ENCODE measurements at regions not wholly inside any gene's neighbourhood (a gene's known extent, or its start where the extent isn't known, plus 50 kb on each side); places are given as distances from the start of the nearest gene placed in this dataset.

DNA sequence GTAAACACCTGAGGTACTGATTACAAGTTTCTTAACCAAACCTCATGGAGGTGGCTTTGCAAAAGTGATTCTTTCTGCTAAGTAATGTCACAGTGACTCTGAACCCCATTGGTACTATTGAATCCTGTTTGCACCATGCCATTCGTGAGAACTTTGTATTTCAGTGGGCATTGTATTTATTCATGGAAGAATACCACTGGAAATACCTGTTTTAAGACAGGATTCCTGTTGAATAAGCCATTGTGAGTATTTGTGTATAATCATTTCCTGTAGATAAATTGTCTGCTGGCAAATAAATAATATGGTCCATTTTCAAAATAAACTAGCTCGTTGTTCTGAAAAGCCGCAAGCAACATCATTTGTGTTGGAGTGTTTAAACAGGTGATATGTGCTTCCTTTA lies 136.4 kb upstream of the GUCY1A1 start:
- no peak for DNase-seq (ENCODE audit: insufficient read length, low spot score)
- no peak for FAIRE-seq
- TF ChIP-seq POLR2AphosphoS5 (IDR thresholded peaks at IDR 0.05; ENCODE audit: low read depth, low read length) (no peak), PAX5 (IDR thresholded peaks at IDR 0.05; ENCODE audit: insufficient read depth, low read length, severe bottlenecking) (no peak), SPI1 (IDR thresholded peaks at IDR 0.05; ENCODE audit: low read depth, low read length) (no peak), POU2F2 (IDR thresholded peaks at IDR 0.05; ENCODE audit: low read depth, low read length) (no peak), POLR2A (IDR thresholded peaks at IDR 0.05; ENCODE audit: low read depth, low read length) (no peak), TAF1 (IDR thresholded peaks at IDR 0.05; ENCODE audit: low read depth, low read length) (no peak)

DNA sequence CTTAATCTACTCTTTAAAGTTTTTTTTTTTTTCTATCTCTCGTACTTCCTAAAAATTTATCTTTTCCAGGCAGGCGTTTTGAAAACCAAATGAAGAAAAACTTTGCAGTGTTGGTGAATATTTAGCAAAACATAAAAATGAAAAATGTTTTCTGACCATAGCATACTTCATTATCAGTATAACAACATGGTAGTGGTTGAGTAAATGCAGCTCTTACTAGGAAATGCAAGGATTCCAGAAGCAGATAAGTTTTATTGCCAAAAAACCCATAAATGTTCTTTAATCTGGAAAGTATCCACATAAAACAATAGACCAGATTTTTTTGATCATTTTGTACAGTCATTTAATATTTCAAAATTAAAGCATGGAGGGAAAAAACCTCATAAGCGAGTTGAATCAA lies 136.9 kb upstream of the GUCY1A1 start:
- no peak for DNase-seq (ENCODE audit: insufficient read length, low spot score)
- FAIRE-seq = no peak
- TF ChIP-seq POU2F2 (IDR thresholded peaks at IDR 0.05; ENCODE audit: low read depth, low read length) (no peak), POLR2A (IDR thresholded peaks at IDR 0.05; ENCODE audit: low read depth, low read length) (no peak), POLR2AphosphoS5 (IDR thresholded peaks at IDR 0.05; ENCODE audit: low read depth, low read length) (no peak), TAF1 (IDR thresholded peaks at IDR 0.05; ENCODE audit: low read depth, low read length) (no peak), SPI1 (IDR thresholded peaks at IDR 0.05; ENCODE audit: low read depth, low read length) (no peak), PAX5 (IDR thresholded peaks at IDR 0.05; ENCODE audit: insufficient read depth, low read length, severe bottlenecking) (no peak)

DNA sequence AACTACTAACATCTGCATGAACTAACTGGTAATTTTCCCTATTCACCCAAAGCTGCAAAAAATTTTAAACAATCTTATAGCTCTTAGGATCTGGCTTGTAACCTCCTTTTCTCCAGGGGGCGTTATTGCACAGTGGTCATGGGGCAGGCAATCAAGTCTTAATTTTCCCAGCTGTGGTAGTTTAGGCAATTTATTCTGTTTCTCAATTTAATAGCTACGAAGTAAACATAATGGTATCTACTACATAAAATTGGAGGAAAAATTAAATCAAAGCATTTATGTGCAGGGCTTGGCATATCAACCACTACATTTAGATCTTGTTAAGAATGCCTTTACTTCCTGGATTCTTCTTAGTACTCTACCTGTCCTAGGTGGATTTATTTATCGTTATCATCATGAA lies 137.4 kb upstream of the GUCY1A1 start:
- DNase-seq (ENCODE audit: insufficient read length, low spot score) = no peak
- TF ChIP-seq POLR2A (IDR thresholded peaks at IDR 0.05; ENCODE audit: low read depth, low read length) (no peak), TAF1 (IDR thresholded peaks at IDR 0.05; ENCODE audit: low read depth, low read length) (no peak), POLR2AphosphoS5 (IDR thresholded peaks at IDR 0.05; ENCODE audit: low read depth, low read length) (no peak), PAX5 (IDR thresholded peaks at IDR 0.05; ENCODE audit: insufficient read depth, low read length, severe bottlenecking) (no peak), SPI1 (IDR thresholded peaks at IDR 0.05; ENCODE audit: low read depth, low read length) (no peak), POU2F2 (IDR thresholded peaks at IDR 0.05; ENCODE audit: low read depth, low read length) (no peak)
- no peak for FAIRE-seq

DNA sequence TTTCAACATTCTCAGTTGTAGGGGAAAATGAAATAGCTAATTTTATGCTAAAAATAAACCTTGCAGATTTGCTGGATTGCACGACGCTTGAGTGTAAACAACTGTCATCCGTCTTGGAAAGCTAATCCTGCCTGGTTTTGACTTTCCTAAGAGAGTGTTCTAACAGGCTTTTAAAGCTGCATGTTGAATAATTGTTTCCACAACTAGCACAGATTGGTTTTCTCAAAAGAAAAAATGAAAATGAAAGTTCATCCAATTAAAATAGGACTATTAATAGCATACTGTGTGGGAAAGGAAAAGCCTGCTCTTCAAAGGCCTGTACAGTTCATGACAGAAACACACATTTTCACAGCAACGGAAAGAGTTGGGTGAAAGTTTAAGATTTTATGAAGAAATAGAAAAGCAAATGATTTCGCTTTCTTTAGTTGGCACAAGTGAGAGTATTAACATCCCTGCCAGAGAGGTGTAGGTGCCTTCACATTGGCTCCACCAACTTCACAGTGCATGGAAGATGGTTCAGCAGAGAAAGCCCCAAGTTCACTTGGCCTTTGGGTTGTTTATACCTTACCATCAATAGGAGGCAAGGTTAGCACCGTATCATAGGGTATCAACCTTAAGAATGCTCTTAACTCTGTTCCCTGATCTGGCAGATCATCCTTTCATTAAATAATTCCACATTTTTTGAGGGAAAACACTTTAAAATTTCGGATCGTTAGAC lies 140.0 kb upstream of the GUCY1A1 start:
- TF ChIP-seq POLR2AphosphoS5 (IDR thresholded peaks at IDR 0.05; ENCODE audit: low read depth, low read length) = no peak
- no peak for FAIRE-seq
- no peak for DNase-seq (ENCODE audit: insufficient read length, low spot score)

DNA sequence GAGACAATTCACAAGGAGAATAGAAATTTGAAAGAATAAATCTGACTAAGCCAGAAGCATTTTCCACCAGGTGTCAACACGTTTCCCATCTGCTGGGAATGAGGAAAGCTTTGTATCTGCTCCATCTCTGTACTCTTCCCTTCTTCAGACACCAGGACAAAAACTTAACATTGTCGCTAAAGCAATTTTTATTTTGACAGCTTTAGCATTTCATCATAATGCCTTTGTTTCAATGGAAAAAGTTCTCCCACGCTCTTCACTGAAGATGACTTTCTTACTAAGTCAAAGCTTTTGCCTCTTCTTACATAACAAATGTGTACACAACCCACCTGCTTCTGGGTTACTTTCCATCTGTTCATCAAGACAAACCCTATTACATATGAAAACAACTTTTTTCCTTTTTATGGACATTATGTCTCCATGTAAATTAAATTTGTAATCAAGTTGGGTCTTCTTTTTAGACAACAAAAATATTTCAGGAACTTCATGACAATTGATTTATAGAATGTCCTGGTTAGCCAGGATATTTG lies 141.7 kb upstream of the GUCY1A1 start:
- FAIRE-seq (no peak), DNase-seq (ENCODE audit: insufficient read length, low spot score) (no peak)

DNA sequence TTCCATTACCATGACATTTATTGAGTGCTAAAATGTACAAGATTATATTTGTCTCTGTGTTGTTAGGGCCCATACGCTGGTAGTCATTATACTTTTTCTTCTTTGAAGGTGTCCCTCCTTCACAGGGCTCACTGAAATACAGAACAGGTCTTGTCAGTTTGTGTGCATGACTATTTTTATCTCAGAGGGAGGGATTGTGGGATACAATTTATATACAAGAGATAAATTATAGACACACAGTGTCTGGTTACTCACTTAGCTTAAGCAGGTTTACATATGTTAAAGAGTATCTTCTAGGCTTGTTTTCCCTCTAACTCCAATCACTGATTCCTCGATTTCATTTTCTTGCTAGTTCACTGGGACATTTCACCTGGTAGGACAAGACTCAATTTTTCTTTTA lies 143.3 kb upstream of the GUCY1A1 start:
- TF ChIP-seq POU2F2 (IDR thresholded peaks at IDR 0.05; ENCODE audit: low read depth, low read length) (no peak), SPI1 (IDR thresholded peaks at IDR 0.05; ENCODE audit: low read depth, low read length) (no peak), TAF1 (IDR thresholded peaks at IDR 0.05; ENCODE audit: low read depth, low read length) (no peak), POLR2AphosphoS5 (IDR thresholded peaks at IDR 0.05; ENCODE audit: low read depth, low read length) (no peak), PAX5 (IDR thresholded peaks at IDR 0.05; ENCODE audit: insufficient read depth, low read length, severe bottlenecking) (no peak), POLR2A (IDR thresholded peaks at IDR 0.05; ENCODE audit: low read depth, low read length) (no peak)
- no peak for DNase-seq (ENCODE audit: insufficient read length, low spot score)
- no peak for FAIRE-seq

More for the DNA sequence above, 141.7 kb upstream of the GUCY1A1 start:
- no peak for TF ChIP-seq POLR2A (IDR thresholded peaks at IDR 0.05; ENCODE audit: low read depth, low read length)
- TF ChIP-seq TAF1 (IDR thresholded peaks at IDR 0.05; ENCODE audit: low read depth, low read length) = no peak
- TF ChIP-seq SPI1 (IDR thresholded peaks at IDR 0.05; ENCODE audit: low read depth, low read length) = no peak
- no peak for TF ChIP-seq PAX5 (IDR thresholded peaks at IDR 0.05; ENCODE audit: insufficient read depth, low read length, severe bottlenecking)
- no peak for TF ChIP-seq POLR2AphosphoS5 (IDR thresholded peaks at IDR 0.05; ENCODE audit: low read depth, low read length)
- TF ChIP-seq POU2F2 (IDR thresholded peaks at IDR 0.05; ENCODE audit: low read depth, low read length) = no peak

DNA sequence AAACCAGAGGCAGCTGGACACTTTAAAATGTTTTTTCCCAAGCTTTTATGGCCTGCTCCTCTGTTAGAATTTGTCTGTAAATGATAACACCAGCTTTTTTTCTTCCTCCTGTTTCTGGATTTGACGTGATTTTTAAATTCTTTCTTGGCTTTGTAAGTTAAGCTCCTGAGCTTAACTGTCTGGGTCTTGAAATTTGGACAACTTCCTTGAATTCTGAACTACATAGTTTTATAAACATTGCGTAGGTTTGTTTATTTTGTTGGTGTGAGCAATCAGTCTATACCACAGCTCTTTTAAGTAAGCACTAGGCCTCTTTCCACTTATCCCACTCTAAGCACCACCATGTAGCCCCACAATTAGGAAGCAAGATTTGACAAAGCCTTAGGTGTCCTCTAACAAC lies 144.4 kb upstream of the GUCY1A1 start:
- FAIRE-seq = no peak
- TF ChIP-seq SPI1 (IDR thresholded peaks at IDR 0.05; ENCODE audit: low read depth, low read length) = no peak
- TF ChIP-seq PAX5 (IDR thresholded peaks at IDR 0.05; ENCODE audit: insufficient read depth, low read length, severe bottlenecking) = no peak
- TF ChIP-seq POU2F2 (IDR thresholded peaks at IDR 0.05; ENCODE audit: low read depth, low read length) = no peak
- no peak for TF ChIP-seq TAF1 (IDR thresholded peaks at IDR 0.05; ENCODE audit: low read depth, low read length)
- TF ChIP-seq POLR2A (IDR thresholded peaks at IDR 0.05; ENCODE audit: low read depth, low read length) = no peak
- no peak for TF ChIP-seq POLR2AphosphoS5 (IDR thresholded peaks at IDR 0.05; ENCODE audit: low read depth, low read length)
- no peak for DNase-seq (ENCODE audit: insufficient read length, low spot score)

DNA sequence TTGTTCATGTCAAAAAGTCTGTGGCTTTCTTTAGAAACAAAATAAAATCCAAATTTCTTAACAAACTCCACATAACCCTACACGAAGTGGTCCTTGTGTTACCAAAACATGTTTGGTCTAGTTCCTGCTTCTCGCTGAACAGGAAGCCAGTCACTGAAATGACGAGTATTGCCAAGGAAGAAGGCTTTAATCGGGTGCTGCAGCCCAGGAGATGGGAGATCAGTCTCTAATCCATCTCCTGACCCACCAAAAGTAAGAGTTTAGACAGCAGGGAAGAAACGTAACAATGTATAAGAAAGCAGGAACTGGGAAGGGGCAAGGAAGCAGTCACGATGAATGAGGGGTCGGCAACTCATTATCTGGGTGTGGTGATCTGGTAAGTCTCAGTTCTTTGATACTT lies 144.6 kb upstream of the MAP9 start:
- no peak for TF ChIP-seq POLR2A (IDR thresholded peaks at IDR 0.05; ENCODE audit: low read depth, low read length)
- TF ChIP-seq POLR2AphosphoS5 (IDR thresholded peaks at IDR 0.05; ENCODE audit: low read depth, low read length) = no peak
- no peak for TF ChIP-seq SPI1 (IDR thresholded peaks at IDR 0.05; ENCODE audit: low read depth, low read length)
- TF ChIP-seq POU2F2 (IDR thresholded peaks at IDR 0.05; ENCODE audit: low read depth, low read length) = no peak
- TF ChIP-seq PAX5 (IDR thresholded peaks at IDR 0.05; ENCODE audit: insufficient read depth, low read length, severe bottlenecking) = no peak
- no peak for TF ChIP-seq TAF1 (IDR thresholded peaks at IDR 0.05; ENCODE audit: low read depth, low read length)
- DNase-seq (ENCODE audit: insufficient read length, low spot score) (no peak), FAIRE-seq (no peak)

DNA sequence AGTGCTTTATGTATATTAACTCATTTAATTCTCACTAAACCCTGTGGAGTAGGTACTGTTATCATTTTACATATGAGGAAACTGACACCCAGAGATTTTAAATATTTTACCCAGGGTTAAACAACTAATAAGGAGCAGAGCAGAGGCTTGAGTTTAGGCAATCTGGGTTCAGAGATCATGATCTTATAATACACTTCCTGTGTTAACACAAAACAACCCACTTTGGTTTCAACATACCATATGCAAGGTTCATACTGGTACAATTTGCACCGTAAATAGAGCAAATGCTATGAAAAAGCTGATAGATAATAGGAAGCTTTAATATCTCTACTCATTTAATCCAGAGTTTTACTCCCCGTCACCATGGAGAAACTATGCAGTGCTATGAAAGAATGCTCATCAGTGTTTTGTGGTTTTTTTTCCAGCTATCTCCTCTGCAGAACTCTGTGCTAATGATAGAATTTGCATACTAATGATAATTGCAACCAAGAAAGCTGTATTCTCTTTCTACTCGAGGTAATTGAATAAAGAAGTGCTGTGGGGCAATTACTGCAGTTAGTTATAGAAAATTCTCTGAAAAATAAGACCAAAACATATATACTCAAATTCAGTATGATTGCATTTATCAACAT lies 138.8 kb upstream of the MAP9 start:
- no peak for DNase-seq (ENCODE audit: insufficient read length, low spot score)
- TF ChIP-seq PAX5 (IDR thresholded peaks at IDR 0.05; ENCODE audit: insufficient read depth, low read length, severe bottlenecking) = no peak
- FAIRE-seq = no peak

DNA sequence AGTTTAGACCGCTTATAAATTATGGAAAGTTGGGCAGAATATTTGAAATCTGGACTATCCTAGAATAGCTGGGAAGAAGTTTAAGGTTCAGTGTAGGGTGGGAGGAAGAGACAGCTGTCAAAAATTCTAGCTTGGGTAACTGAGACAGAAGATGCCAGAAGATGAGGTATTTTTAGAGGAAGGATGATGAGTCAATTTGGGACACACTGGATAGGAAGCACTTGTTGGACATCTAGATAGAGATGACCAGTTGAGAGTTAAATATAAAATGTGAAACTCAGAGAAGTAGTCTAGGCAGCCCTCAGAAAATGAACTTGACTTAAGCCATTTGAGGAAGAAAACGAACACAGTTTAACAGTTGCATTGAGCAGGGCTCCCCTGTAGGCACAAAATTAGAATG lies 137.9 kb upstream of the MAP9 start:
- TF ChIP-seq TAF1 (IDR thresholded peaks at IDR 0.05; ENCODE audit: low read depth, low read length) = no peak
- TF ChIP-seq POLR2A (IDR thresholded peaks at IDR 0.05; ENCODE audit: low read depth, low read length) = no peak
- TF ChIP-seq SPI1 (IDR thresholded peaks at IDR 0.05; ENCODE audit: low read depth, low read length) = no peak
- no peak for TF ChIP-seq PAX5 (IDR thresholded peaks at IDR 0.05; ENCODE audit: insufficient read depth, low read length, severe bottlenecking)
- no peak for TF ChIP-seq POLR2AphosphoS5 (IDR thresholded peaks at IDR 0.05; ENCODE audit: low read depth, low read length)
- TF ChIP-seq POU2F2 (IDR thresholded peaks at IDR 0.05; ENCODE audit: low read depth, low read length) = no peak
- FAIRE-seq (no peak), DNase-seq (ENCODE audit: insufficient read length, low spot score) (no peak)
